IMR-90 (cell line): ENCODE measurements at regions not wholly inside any gene's neighbourhood (a gene's known extent, or its start where the extent isn't known, plus 50 kb on each side); places are given as distances from the start of the nearest gene placed in this dataset.

Experiments used
- ATAC-seq: fragments of 200-7000 bp; cut with Tn5 transposase; 2 replicates; pipeline ENCODE4 v1.9.1; 2020; ENCODE audit warnings: low read depth, mild to moderate bottlenecking, moderate library complexity
- BruUV-seq: library from RNA; stranded (reverse); fragments of 400-500 nt; replicated peaks from 2 replicates; lab custom pipeline; 2021; lab: Mats Ljungman, UMichigan
- CTCF ChIA-PET: fragments of 300-600 bp; formaldehyde crosslinking; extraction: SDS; loops from one replicate; lab custom pipeline; 2021; ENCODE audit warnings: antibody characterized with exemption; lab: Yijun Ruan, JAX
- POLR2A ChIA-PET: fragments of 300-600 bp; sonication (Branson Sonifier 250); formaldehyde crosslinking; loops from one replicate; lab custom pipeline; 2022; ENCODE audit warnings: antibody characterized with exemption; ENCODE audit not compliant: unreplicated experiment; lab: Charles Lee
- DNase-seq: peaks from one replicate; pipeline ENCODE4 v3.0.0; 2013
- H2AFZ ChIP-seq: replicated peaks from 2 replicates; pipeline ENCODE3; 2013; ENCODE audit warnings: low read length, mild to moderate bottlenecking; ENCODE audit not compliant: poor library complexity
- H2AK5ac ChIP-seq: 2 replicates; pipeline ENCODE4 v1.6.1; 2013; ENCODE audit warnings: low read depth, low read length, inconsistent platforms
- H2AK9ac ChIP-seq: replicated peaks from 2 replicates; pipeline ENCODE3; 2013; ENCODE audit warnings: mild to moderate bottlenecking, low read depth, low read length, moderate library complexity; ENCODE audit not compliant: poor library complexity
- H2BK120ac ChIP-seq: 2 replicates; pipeline ENCODE4 v1.6.1; 2013; ENCODE audit warnings: low read depth, low read length, inconsistent platforms
- H2BK15ac ChIP-seq: 3 replicates; pipeline ENCODE4 v1.6.1; 2013; ENCODE audit warnings: low read depth, low read length, inconsistent platforms
- H2BK20ac ChIP-seq: 2 replicates; pipeline ENCODE4 v1.6.1; 2013; ENCODE audit warnings: low read depth, mild to moderate bottlenecking, inconsistent platforms, low read length, moderate library complexity
- H2BK5ac ChIP-seq: 2 replicates; pipeline ENCODE4 v1.6.1; 2013; ENCODE audit warnings: mild to moderate bottlenecking, low read depth, low read length, inconsistent platforms; ENCODE audit not compliant: poor library complexity, severe bottlenecking
- H3K14ac ChIP-seq: replicated peaks from 2 replicates; pipeline ENCODE4 v1.6.1; 2013; ENCODE audit warnings: low read depth, low read length, inconsistent platforms
- H3K18ac ChIP-seq: 2 replicates; pipeline ENCODE4 v1.6.1; 2013; ENCODE audit warnings: low read depth, low read length, control low read depth
- H3K23ac ChIP-seq: 2 replicates; pipeline ENCODE4 v1.6.1; 2013; ENCODE audit warnings: low read depth, low read length, inconsistent platforms
- H3K27ac ChIP-seq: 2 replicates; pipeline ENCODE4 v1.5.1; 2013; ENCODE audit warnings: mild to moderate bottlenecking, control low read depth, low read length; ENCODE audit not compliant: insufficient read depth
- H3K27me3 ChIP-seq: 2 replicates; pipeline ENCODE4 v1.6.1; 2013; ENCODE audit warnings: low read length; ENCODE audit not compliant: control insufficient read depth, insufficient read depth
- H3K36me3 ChIP-seq: 2 replicates; pipeline ENCODE4 v1.6.1; 2013; ENCODE audit warnings: low read length, mixed read lengths; ENCODE audit not compliant: control insufficient read depth, insufficient read depth
- H3K4ac ChIP-seq: 2 replicates; pipeline ENCODE4 v1.6.1; 2013; ENCODE audit warnings: low read depth, low read length, inconsistent platforms
- H3K4me1 ChIP-seq: 2 replicates; pipeline ENCODE4 v1.6.1; 2013; ENCODE audit warnings: low read length, mixed read lengths; ENCODE audit not compliant: control insufficient read depth, insufficient read depth
- H3K4me2 ChIP-seq: 2 replicates; pipeline ENCODE4 v1.6.1; 2013; ENCODE audit warnings: low read depth, mild to moderate bottlenecking, control low read depth, low read length, moderate library complexity
- H3K4me3 ChIP-seq: 2 replicates; pipeline ENCODE4 v1.5.1; 2013; ENCODE audit warnings: low read depth, mild to moderate bottlenecking, control low read depth, low read length, moderate library complexity; ENCODE audit not compliant: insufficient read depth
- H3K56ac ChIP-seq: 2 replicates; pipeline ENCODE4 v1.6.1; 2013; ENCODE audit warnings: low read length, inconsistent platforms; ENCODE audit not compliant: insufficient read depth; ENCODE audit errors: extremely low read depth
- H3K79me1 ChIP-seq, 2 experiments: 2 replicates each; pipeline ENCODE4 v1.6.1; 2013; ENCODE audit warnings: low read length in 2 of 2, inconsistent platforms in 1 of 2, low read depth in 1 of 2
- H3K9ac ChIP-seq: 2 replicates; pipeline ENCODE4 v1.6.1; 2013; ENCODE audit warnings: low read depth, low read length, control low read depth
- H3K9me1 ChIP-seq: 2 replicates; pipeline ENCODE4 v1.6.1; 2013; ENCODE audit warnings: low read length, inconsistent platforms; ENCODE audit not compliant: insufficient read depth
- H3K9me3 ChIP-seq: 2 replicates; pipeline ENCODE4 v1.6.1; 2013; ENCODE audit warnings: low read length; ENCODE audit not compliant: control insufficient read depth, insufficient read depth
- H4K20me1 ChIP-seq: 2 replicates; pipeline ENCODE4 v1.6.1; 2013; ENCODE audit warnings: low read length, inconsistent platforms; ENCODE audit not compliant: insufficient read depth
- H4K5ac ChIP-seq: 2 replicates; pipeline ENCODE4 v1.6.1; 2013; ENCODE audit warnings: mild to moderate bottlenecking, low read depth, low read length, control low read depth
- H4K8ac ChIP-seq, 2 experiments: 2 replicates each; pipeline ENCODE4 v1.6.1; 2013; ENCODE audit warnings: low read depth in 2 of 2, low read length in 2 of 2, control low read depth in 1 of 2, inconsistent platforms in 1 of 2
- H4K91ac ChIP-seq: 2 replicates; pipeline ENCODE4 v1.6.1; 2013; ENCODE audit warnings: low read depth, low read length, inconsistent platforms; ENCODE audit not compliant: insufficient read depth
- NFE2L2 ChIP-seq: fragments of 150-350 bp; IDR thresholded peaks from 2 replicates; pipeline ENCODE4 v1.6.1; 2016; ENCODE audit warnings: low read depth, mild to moderate bottlenecking, low read length
- WGBS, 2 experiments: methylation state at CpG; one replicate each; pipeline versions ENCODE4 v1.1.5 to v1.1.7; 2013; ENCODE audit warnings: missing lambda C conversion rate in 2 of 2; ENCODE audit not compliant: insufficient read length in 1 of 2; ENCODE audit errors: extremely low coverage in 2 of 2; 5-methylcytosine and 5-hydroxymethylcytosine counted together
- dilution Hi-C: fragments of 300-500 bp; cut with HindIII; formaldehyde crosslinking; loops from one replicate; pipeline ENCODE4 v1.14.3; 2018; ENCODE audit warnings: low sequenced_read_pairs; ENCODE audit not compliant: unreplicated experiment
- in situ Hi-C: fragments of 300-500 bp; cut with MboI; formaldehyde crosslinking; loops from 3 replicates; pipeline ENCODE4 v1.14.3; 2019; ENCODE audit warnings: low sequenced_read_pairs, inconsistent platforms, mixed read lengths
- intact Hi-C: fragments of 100-400 bp; cut with micrococcal nuclease; formaldehyde crosslinking; loops from 2 replicates; pipeline ENCODE4 v1.10.0; 2022

DNA sequence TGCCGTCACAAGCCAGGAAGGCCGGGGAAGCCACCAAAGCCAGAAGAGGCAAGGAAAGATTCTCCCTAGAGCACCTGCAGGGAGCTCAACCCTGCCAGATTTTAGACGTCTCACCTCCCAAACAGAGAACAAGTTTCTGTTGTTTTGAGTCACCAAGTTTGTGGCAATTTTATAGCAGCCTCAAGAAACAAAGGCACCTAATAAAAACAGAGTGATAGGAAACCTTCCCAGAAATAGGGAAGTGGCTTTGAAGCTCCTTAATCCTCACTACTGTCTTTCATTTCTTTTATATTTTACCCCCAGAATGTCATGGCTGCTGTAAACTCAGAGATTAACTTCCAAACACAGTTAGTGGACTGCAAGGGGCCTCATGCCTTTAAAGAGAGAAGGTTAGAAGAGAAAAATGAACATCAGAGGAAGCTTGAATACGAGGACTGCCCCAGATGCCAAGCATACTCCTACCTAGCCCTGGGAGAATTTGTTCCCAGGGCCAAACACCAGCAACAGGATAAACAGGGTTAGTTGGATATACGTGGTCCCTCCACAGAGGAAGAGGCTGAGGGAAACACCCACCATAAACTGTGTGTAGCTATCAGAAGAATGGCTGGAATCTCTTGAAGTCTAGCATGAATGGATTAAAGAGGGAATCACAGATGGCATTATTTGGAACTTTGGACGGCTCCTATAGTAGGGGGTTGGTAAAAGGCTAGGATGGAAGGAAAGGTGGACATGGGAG, 148.3 kb downstream of the KCNA5 start:
- H3K9me1 ChIP-seq: no peaks in the 10 kb centered on the region
- H3K23ac ChIP-seq: no peak overlapping the region
- no peak overlapping the region for H2BK120ac ChIP-seq
- H3K18ac ChIP-seq: no peak overlapping the region
- no CpG with 5 or more reads among the region's 6 CpGs for WGBS, 2 experiments
- H4K91ac ChIP-seq: no peak overlapping the region
- no peaks in the 10 kb centered on the region for H3K4me1 ChIP-seq
- BruUV-seq: no TSS peak
- no peak overlapping the region for H3K4ac ChIP-seq
- no peak overlapping the region for H2BK15ac ChIP-seq
- in situ Hi-C loops: no loop called here
- no peak overlapping the region for H3K4me2 ChIP-seq
- H3K27me3 ChIP-seq: no peaks in the 10 kb centered on the region
- H3K9me3 ChIP-seq: no peaks in the 10 kb centered on the region
- H2BK20ac ChIP-seq: no peak overlapping the region
- H3K36me3 ChIP-seq: no peaks in the 10 kb centered on the region
- no peak for ATAC-seq
- no peak overlapping the region for H2BK5ac ChIP-seq
- TF ChIP-seq NFE2L2: no peak
- dilution Hi-C loops: no loop called here
- no peaks in the 10 kb centered on the region for H4K20me1 ChIP-seq
- H2AK9ac ChIP-seq: no peak overlapping the region
- no peak overlapping the region for H2AK5ac ChIP-seq
- CTCF ChIA-PET: interaction anchor here (1.3 kb wide), 1 partner anchor 12 kb away, joined by 3 read pairs; no protein-coding TSS in a partner anchor
- H4K5ac ChIP-seq: no peak overlapping the region
- H4K8ac ChIP-seq: no peak overlapping the region
- no peak overlapping the region for H2AFZ ChIP-seq
- H3K27ac ChIP-seq: no peak overlapping the region
- no peak overlapping the region for H3K4me3 ChIP-seq
- H3K9ac ChIP-seq: no peak overlapping the region
- no peaks in the 10 kb centered on the region for H3K79me1 ChIP-seq
- no peak overlapping the region for H3K14ac ChIP-seq
- POLR2A ChIA-PET: no interaction called here
- no peak overlapping the region for H3K56ac ChIP-seq
- no peak for DNase-seq
- intact Hi-C loops: no loop called here
